HCT116 (cell line): ENCODE measurements at regions not wholly inside any gene's neighbourhood (a gene's known extent, or its start where the extent isn't known, plus 50 kb on each side); places are given as distances from the start of the nearest gene placed in this dataset.

Source experiments
- ATAC-seq: fragments of 200-7000 bp; cut with Tn5 transposase; 2 replicates; pipeline ENCODE4 v1.9.1; 2020; ENCODE audit warnings: mild to moderate bottlenecking, moderate library complexity
- BruUV-seq: library from RNA; stranded (reverse); fragments of 400-500 nt; replicated peaks from 2 replicates; lab custom pipeline; 2021; lab: Mats Ljungman, UMichigan
- CTCF ChIA-PET: fragments of 300-600 bp; sonication (Branson Sonifier 250); formaldehyde crosslinking; loops from one replicate; lab custom pipeline; 2021; ENCODE audit warnings: antibody characterized with exemption; lab: Charles Lee
- POLR2A ChIA-PET: fragments of 300-600, 350-600 bp; sonication (Branson Sonifier 250); formaldehyde crosslinking; loops from one replicate; lab custom pipeline; 2021; ENCODE audit warnings: antibody characterized with exemption; lab: Charles Lee
- RAD21 ChIA-PET, 2 experiments: fragments of 300-600 bp; sonication (Branson Sonifier 250); formaldehyde crosslinking; loops; one replicate each; lab custom pipeline; 2023; ENCODE audit warnings: low total read pairs in 2 of 2; ENCODE audit not compliant: uncharacterized antibody in 2 of 2, unreplicated experiment in 2 of 2, low non-redundant PET in 1 of 2; lab: Charles Lee
- DNase-seq: peaks from one replicate; pipeline ENCODE4 v3.0.0-alpha.2; 2010; ENCODE audit warnings: low read depth, low spot score
- H2AFZ ChIP-seq: fragments of 200-600 bp; shearing (Covaris generic), sonication (generic); 2 replicates; pipeline ENCODE4 v1.6.1; 2017; ENCODE audit warnings: low read depth, mixed run types, mixed read lengths, antibody characterized with exemption, low read length; ENCODE audit not compliant: poor library complexity, severe bottlenecking
- H3K27ac ChIP-seq: 2 replicates; pipeline ENCODE4 v1.5.1; 2012; ENCODE audit warnings: low read depth, low read length
- H3K27me3 ChIP-seq: fragments of 200-600 bp; sonication (generic); 2 replicates; pipeline ENCODE4 v1.6.1; 2016; ENCODE audit warnings: mixed run types, low read length, mixed read lengths; ENCODE audit not compliant: insufficient read depth
- H3K36me3 ChIP-seq, 2 experiments: fragments of 200-500 bp in 1 of 2; fragments of 200-600 bp in 1 of 2; sonication (Bioruptor generic) in 1 of 2; sonication (generic) in 1 of 2; 2 replicates each; pipeline versions ENCODE4 v1.5.1 to v1.6.1; 2014 to 2016; ENCODE audit warnings: low read length in 2 of 2, inconsistent platforms in 1 of 2, mixed read lengths in 1 of 2, mixed run types in 1 of 2; ENCODE audit not compliant: insufficient read depth in 2 of 2, control insufficient read depth in 1 of 2
- H3K4me1 ChIP-seq, 2 experiments: fragments of 200-600 bp in 1 of 2; sonication (generic) in 1 of 2; 2 replicates each; pipeline versions ENCODE4 v1.5.1 to v1.6.1; 2012 to 2017; ENCODE audit warnings: low read length in 2 of 2, inconsistent platforms in 1 of 2, mild to moderate bottlenecking in 1 of 2, mixed read lengths in 1 of 2, mixed run types in 1 of 2, moderate library complexity in 1 of 2; ENCODE audit not compliant: insufficient read depth in 2 of 2, control insufficient read depth in 1 of 2
- H3K4me2 ChIP-seq: fragments of 200-600 bp; sonication (generic); 2 replicates; pipeline ENCODE4 v1.6.1; 2017; ENCODE audit warnings: mixed run types, low read length, mixed read lengths
- H3K4me3 ChIP-seq, 2 experiments: fragments of 200-600 bp in 1 of 2; sonication (generic) in 1 of 2; replicated peaks in 1 of 2; 2 replicates each; pipeline ENCODE4 v1.5.1; 2011 to 2016; ENCODE audit warnings: low read length in 2 of 2, control low read depth in 1 of 2, low read depth in 1 of 2, mild to moderate bottlenecking in 1 of 2, mixed read lengths in 1 of 2, mixed run types in 1 of 2
- H3K79me2 ChIP-seq: fragments of 200-600 bp; sonication (generic); 2 replicates; pipeline ENCODE4 v1.6.1; 2017; ENCODE audit warnings: mild to moderate bottlenecking, mixed run types, low read length, moderate library complexity, mixed read lengths; ENCODE audit not compliant: insufficient read depth
- H3K9ac ChIP-seq: fragments of 200-600 bp; sonication (generic); 2 replicates; pipeline ENCODE4 v1.6.1; 2016; ENCODE audit warnings: low read length, mixed read lengths
- H3K9me2 ChIP-seq: fragments of 200-600 bp; sonication (generic), shearing (Covaris generic); 2 replicates; pipeline ENCODE4 v1.6.1; 2017; ENCODE audit warnings: mixed run types, mild to moderate bottlenecking, moderate library complexity; ENCODE audit not compliant: insufficient read depth
- H3K9me3 ChIP-seq, 2 experiments: fragments of 200-500 bp in 1 of 2; fragments of 200-600 bp in 1 of 2; sonication (Bioruptor generic) in 1 of 2; sonication (generic) in 1 of 2; 2 replicates each; pipeline ENCODE4 v1.6.1; 2014 to 2017; ENCODE audit warnings: low read length in 2 of 2, mixed read lengths in 2 of 2, inconsistent platforms in 1 of 2, low read depth in 1 of 2, mild to moderate bottlenecking in 1 of 2, mixed run types in 1 of 2, moderate library complexity in 1 of 2; ENCODE audit not compliant: control insufficient read depth in 1 of 2, insufficient read depth in 1 of 2
- H4K20me1 ChIP-seq: fragments of 200-600 bp; sonication (generic), shearing (Covaris generic); 2 replicates; pipeline ENCODE4 v1.6.1; 2017; ENCODE audit warnings: mixed run types, mild to moderate bottlenecking, moderate library complexity; ENCODE audit not compliant: insufficient read depth
- CBX3 ChIP-seq: IDR thresholded peaks from 2 replicates; pipeline ENCODE4 v1.6.1; 2012; ENCODE audit warnings: low read depth
- CEBPB ChIP-seq: IDR thresholded peaks from 2 replicates; pipeline ENCODE4 v1.6.1; 2012; ENCODE audit warnings: low read depth
- ELF1 ChIP-seq: IDR thresholded peaks from 2 replicates; pipeline ENCODE4 v1.6.1; 2012; ENCODE audit warnings: low read depth, borderline replicate concordance
- POLR2A ChIP-seq: IDR thresholded peaks from 2 replicates; pipeline ENCODE4 v1.7.0; 2011; ENCODE audit warnings: borderline replicate concordance; ENCODE audit not compliant: insufficient read depth, insufficient read length; ENCODE audit errors: extremely low read depth
- RAD21 ChIP-seq: IDR thresholded peaks from 2 replicates; pipeline ENCODE4 v1.6.1; 2012; ENCODE audit warnings: low read depth, mild to moderate bottlenecking
- ZFX ChIP-seq: fragments of 450-650 bp; IDR thresholded peaks from 2 replicates; pipeline ENCODE4 v1.6.1; 2017
- intact Hi-C: fragments of 100-400 bp; cut with micrococcal nuclease; formaldehyde crosslinking; loops from 2 replicates; pipeline ENCODE4 v1.10.0; 2022
- TF ChIP-seq, protein P1 (sequence below), 3 experiments: fragments of 200-600 bp in 1 of 3; sonication (generic) in 1 of 3; IDR thresholded peaks in 2 of 3; conservative IDR thresholded peaks in 1 of 3; 2 replicates each; pipeline ENCODE4 v1.5.1; 2012 to 2017; ENCODE audit warnings: low read depth in 2 of 3, low read length in 2 of 3, antibody characterized with exemption in 1 of 3, borderline replicate concordance in 1 of 3, control low read depth in 1 of 3, mild to moderate bottlenecking in 1 of 3, mixed read lengths in 1 of 3, mixed run types in 1 of 3, moderate library complexity in 1 of 3; ENCODE audit not compliant: insufficient read depth in 1 of 3
- TF ChIP-seq, protein P2 (sequence below): IDR thresholded peaks from 2 replicates; pipeline ENCODE4 v1.6.1; 2012; ENCODE audit warnings: low read depth
- TF ChIP-seq, protein P3 (sequence below): IDR thresholded peaks from 2 replicates; pipeline ENCODE4 v1.6.1; 2011; ENCODE audit warnings: mild to moderate bottlenecking, low read length, moderate library complexity; ENCODE audit not compliant: insufficient replicate concordance; ENCODE audit errors: extremely low read depth

DNA sequence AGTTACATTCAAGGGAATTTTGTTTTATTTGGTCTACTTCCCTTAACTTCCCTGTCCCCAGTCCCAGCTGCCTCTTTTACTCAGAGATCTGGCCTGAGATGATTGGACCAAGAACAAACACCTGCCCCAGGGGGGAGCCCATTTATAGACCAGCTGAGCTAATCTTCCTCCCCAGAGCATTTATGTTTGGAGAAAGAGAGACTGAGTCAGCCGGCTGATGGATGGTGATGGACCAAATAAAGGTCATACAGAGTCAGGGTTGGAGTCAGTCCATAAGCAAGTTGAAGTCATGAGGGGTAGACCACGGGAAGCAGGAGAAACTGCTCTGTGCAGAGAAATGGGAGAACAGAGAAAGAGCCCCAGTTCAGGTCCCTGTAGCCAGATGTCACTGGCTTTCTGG, 77.7 kb downstream of the TMEM174 start (continued):
- TF ChIP-seq, protein P1, sequence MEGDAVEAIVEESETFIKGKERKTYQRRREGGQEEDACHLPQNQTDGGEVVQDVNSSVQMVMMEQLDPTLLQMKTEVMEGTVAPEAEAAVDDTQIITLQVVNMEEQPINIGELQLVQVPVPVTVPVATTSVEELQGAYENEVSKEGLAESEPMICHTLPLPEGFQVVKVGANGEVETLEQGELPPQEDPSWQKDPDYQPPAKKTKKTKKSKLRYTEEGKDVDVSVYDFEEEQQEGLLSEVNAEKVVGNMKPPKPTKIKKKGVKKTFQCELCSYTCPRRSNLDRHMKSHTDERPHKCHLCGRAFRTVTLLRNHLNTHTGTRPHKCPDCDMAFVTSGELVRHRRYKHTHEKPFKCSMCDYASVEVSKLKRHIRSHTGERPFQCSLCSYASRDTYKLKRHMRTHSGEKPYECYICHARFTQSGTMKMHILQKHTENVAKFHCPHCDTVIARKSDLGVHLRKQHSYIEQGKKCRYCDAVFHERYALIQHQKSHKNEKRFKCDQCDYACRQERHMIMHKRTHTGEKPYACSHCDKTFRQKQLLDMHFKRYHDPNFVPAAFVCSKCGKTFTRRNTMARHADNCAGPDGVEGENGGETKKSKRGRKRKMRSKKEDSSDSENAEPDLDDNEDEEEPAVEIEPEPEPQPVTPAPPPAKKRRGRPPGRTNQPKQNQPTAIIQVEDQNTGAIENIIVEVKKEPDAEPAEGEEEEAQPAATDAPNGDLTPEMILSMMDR (IDR thresholded peaks at IDR 0.05 in 2 of 3, conservative IDR thresholded peaks at IDR 0.05 in 1 of 3; ENCODE audit: borderline replicate concordance in 1 of 3, insufficient read depth in 1 of 3, low read depth in 2 of 3, low read length in 2 of 3), result no peak
- TF ChIP-seq POLR2A, result no peak
- no peak for TF ChIP-seq ZFX

DNA sequence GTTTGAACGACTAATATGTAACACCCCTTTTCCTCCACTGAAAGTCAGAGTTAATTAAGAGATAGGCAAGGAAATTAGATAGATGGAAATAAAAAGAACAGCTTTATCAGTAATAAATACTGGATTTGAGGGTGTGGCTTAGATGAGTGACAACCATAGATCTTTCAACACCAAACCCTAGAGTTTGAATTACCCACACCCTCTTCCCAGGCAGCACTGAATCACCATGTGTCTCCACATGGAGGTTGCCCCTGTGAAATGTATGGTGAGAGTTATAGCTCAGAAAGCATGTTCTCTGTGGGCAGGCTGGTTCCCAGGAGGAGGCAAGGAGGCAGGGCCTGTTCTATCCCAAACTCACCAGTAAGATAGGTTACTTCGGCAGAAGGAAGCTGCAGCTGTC, 69.7 kb downstream of the TMEM174 start:
- ChIA-PET POLR2A (no interaction called here), RAD21 (interaction anchor here in 1 of 2 experiments (0.6 kb wide), 1 partner anchor 208 kb away, joined by 3 read pairs; no protein-coding TSS in a partner anchor), CTCF (interaction anchor here (0.9 to 2.2 kb wide), 2 partner anchors 24 to 27 kb away, joined by 3 to 7 read pairs; no protein-coding TSS in a partner anchor)
- Histone ChIP-seq H3K27me3 (no peaks in the 10 kb centered on the region), H3K9me2 (no peaks in the 10 kb centered on the region), H3K79me2 (no peaks in the 10 kb centered on the region), H3K4me2 (no peak overlapping the region), H3K4me1 (no peaks in the 10 kb centered on the region), H2AFZ (peak overlapping the region; percentile 77), H3K27ac (no peak overlapping the region), H3K4me3 (no peak overlapping the region), H4K20me1 (no peaks in the 10 kb centered on the region), H3K9ac (no peak overlapping the region), H3K36me3 (no peaks in the 10 kb centered on the region), H3K9me3 (no peaks in the 10 kb centered on the region)
- TF ChIP-seq RAD21 (no peak), CBX3 (no peak), ZFX (no peak), CEBPB (no peak), ELF1 (no peak)
- TF ChIP-seq, protein P2, sequence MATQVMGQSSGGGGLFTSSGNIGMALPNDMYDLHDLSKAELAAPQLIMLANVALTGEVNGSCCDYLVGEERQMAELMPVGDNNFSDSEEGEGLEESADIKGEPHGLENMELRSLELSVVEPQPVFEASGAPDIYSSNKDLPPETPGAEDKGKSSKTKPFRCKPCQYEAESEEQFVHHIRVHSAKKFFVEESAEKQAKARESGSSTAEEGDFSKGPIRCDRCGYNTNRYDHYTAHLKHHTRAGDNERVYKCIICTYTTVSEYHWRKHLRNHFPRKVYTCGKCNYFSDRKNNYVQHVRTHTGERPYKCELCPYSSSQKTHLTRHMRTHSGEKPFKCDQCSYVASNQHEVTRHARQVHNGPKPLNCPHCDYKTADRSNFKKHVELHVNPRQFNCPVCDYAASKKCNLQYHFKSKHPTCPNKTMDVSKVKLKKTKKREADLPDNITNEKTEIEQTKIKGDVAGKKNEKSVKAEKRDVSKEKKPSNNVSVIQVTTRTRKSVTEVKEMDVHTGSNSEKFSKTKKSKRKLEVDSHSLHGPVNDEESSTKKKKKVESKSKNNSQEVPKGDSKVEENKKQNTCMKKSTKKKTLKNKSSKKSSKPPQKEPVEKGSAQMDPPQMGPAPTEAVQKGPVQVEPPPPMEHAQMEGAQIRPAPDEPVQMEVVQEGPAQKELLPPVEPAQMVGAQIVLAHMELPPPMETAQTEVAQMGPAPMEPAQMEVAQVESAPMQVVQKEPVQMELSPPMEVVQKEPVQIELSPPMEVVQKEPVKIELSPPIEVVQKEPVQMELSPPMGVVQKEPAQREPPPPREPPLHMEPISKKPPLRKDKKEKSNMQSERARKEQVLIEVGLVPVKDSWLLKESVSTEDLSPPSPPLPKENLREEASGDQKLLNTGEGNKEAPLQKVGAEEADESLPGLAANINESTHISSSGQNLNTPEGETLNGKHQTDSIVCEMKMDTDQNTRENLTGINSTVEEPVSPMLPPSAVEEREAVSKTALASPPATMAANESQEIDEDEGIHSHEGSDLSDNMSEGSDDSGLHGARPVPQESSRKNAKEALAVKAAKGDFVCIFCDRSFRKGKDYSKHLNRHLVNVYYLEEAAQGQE, result no peak
- TF ChIP-seq, protein P3, sequence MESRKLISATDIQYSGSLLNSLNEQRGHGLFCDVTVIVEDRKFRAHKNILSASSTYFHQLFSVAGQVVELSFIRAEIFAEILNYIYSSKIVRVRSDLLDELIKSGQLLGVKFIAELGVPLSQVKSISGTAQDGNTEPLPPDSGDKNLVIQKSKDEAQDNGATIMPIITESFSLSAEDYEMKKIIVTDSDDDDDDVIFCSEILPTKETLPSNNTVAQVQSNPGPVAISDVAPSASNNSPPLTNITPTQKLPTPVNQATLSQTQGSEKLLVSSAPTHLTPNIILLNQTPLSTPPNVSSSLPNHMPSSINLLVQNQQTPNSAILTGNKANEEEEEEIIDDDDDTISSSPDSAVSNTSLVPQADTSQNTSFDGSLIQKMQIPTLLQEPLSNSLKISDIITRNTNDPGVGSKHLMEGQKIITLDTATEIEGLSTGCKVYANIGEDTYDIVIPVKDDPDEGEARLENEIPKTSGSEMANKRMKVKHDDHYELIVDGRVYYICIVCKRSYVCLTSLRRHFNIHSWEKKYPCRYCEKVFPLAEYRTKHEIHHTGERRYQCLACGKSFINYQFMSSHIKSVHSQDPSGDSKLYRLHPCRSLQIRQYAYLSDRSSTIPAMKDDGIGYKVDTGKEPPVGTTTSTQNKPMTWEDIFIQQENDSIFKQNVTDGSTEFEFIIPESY, result no peak
- DNase-seq (no peak), ATAC-seq (peak; percentile 25; the same call in 1 of the 2 replicates)
- intact Hi-C loops, result no loop called here
- BruUV-seq, result no TSS peak
